SH-SY5Y (cell line): ENCODE measurements at regions not wholly inside any gene's neighbourhood (a gene's known extent, or its start where the extent isn't known, plus 50 kb on each side); places are given as distances from the start of the nearest gene placed in this dataset.

ENCODE experiments used
- GATA2 ChIP-seq: IDR thresholded peaks from 2 replicates; pipeline ENCODE4 v1.6.1; 2011; ENCODE audit warnings: mild to moderate bottlenecking, low read depth, low read length
- GATA3 ChIP-seq: IDR thresholded peaks from 2 replicates; pipeline ENCODE4 v1.6.1; 2011; ENCODE audit warnings: low read depth, mild to moderate bottlenecking, low read length, moderate library complexity

- TF ChIP-seq GATA2 (no peak), GATA3 (no peak)
Measured at GRCh38 chr6:27599859-27600532, 127.1 kb upstream of the ZNF184 start.
